HG03097 (cell line): ENCODE measurements at regions not wholly inside any gene's neighbourhood (a gene's known extent, or its start where the extent isn't known, plus 50 kb on each side); places are given as distances from the start of the nearest gene placed in this dataset.

ENCODE experiments used
- ATAC-seq: cut with Tn5 transposase; IDR thresholded peaks from one replicate; pipeline ENCODE4 v1.9.1; 2021; ENCODE audit not compliant: unreplicated experiment, low FRiP score

- no peak for ATAC-seq
Measured at GRCh38 chr9:106575823-106576222, 287.1 kb upstream of the ZNF462 start.

DNA sequence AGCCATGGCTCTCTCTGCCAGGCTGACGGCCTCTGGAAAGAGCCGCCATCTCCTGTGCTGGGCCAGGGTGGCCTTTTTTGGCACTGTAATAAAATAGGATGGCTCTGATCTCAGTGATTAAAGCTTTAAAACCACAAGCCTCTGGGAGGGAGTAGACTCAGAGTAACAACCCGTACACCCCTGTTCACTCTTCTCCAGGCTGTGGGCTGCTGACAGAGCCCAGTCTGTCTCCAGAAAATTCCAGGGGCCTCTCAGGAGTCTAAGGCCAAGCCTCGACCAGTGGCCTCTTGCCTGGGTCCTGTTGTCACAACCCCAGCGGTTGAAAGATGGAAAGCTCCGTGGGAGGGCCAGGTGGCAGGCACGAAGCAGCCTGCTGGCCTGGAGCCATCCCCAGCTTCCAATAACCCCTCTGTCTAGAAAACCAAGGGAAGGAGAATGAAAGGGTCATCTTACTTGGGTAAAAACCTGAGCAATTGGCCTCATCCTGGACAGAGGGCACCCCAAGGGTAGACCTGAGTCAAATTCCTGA, 286.7 kb upstream of the ZNF462 start:
- no peak for ATAC-seq

DNA sequence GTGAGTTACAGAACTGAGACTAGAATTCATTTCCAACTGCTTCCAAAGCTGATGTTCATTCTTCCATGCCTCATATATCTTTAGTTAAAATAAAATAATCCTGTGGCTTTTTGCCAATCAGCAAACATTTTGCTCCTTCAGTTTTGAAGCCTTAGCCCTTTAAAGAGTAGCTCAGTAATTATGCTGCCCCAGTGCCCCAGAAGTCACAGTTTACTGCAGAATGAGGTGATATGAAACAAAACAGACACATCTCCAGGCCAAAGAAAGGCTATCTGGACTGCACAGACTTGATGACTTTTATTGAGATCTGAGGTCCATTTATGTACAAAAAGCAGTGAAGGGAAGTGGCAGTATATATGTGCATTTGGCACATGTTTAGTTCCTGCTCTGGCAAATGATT, 285.8 kb upstream of the ZNF462 start:
- ATAC-seq = no peak

DNA sequence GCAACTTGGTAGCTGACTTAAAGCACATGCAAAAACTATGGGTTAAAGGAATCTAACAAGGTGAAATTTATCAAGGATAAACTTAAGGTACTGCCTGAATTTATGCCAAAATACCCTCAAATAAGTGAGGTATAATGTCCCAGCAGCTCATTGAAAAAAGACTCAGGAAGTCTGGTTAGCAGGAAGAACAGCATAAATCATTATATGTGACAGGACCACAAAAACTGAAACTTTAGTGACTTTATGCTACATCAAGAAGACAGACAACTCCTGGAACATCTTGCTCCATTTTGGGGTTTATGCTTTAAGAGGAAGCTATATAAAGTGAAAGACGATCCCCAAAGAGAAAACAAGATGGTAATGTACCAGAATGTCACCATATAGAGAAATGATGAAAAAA, 282.4 kb upstream of the ZNF462 start:
- no peak for ATAC-seq

GRCh38 chr9:106581973-106582372, 281.0 kb upstream of the ZNF462 start:
- ATAC-seq = no peak

DNA sequence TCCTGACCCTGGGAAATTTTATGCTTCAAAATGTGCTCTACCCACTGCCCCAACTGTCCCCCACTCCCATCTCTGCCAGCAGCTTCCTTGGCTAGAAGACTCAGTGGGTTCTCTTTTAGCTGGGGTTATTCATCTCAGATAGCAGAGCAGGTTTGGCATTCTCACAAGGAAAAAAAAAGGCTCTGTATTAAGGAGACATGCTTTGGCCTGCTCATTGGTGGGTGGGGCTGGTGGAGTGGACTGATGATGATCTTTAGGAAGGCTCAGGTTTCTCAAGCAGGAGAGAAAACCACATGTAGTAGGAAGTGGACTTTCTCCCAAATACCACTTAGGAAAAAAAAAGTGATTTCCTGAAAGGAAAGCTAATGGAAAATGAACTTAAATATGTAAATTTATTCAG, 279.2 kb upstream of the ZNF462 start:
- no peak for ATAC-seq

- no peak for ATAC-seq
Measured at GRCh38 chr9:106587042-106587441, 275.9 kb upstream of the ZNF462 start.

DNA sequence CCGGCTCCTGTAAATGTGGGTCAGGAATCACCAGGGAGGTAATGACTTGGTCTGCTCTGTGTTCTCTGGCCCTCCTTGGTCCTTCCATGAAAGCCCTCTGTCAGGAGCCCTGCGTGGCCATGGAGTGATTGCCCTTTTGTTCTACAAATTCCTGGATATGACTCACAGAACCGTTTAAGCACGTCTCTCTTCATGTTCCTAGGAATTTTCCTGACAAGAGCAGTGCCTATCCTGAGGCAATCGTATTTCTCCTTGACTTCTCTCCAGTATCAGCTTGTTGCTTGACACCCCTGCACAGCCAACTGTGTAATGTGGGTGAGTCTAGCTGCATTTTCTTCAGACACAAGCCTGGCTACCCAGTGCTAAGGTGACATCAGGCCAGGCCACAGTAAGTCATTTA, 274.3 kb upstream of the ZNF462 start:
- ATAC-seq = no peak

- no peak for ATAC-seq
Measured at GRCh38 chr9:106590759-106591505, 272.0 kb upstream of the ZNF462 start.

DNA sequence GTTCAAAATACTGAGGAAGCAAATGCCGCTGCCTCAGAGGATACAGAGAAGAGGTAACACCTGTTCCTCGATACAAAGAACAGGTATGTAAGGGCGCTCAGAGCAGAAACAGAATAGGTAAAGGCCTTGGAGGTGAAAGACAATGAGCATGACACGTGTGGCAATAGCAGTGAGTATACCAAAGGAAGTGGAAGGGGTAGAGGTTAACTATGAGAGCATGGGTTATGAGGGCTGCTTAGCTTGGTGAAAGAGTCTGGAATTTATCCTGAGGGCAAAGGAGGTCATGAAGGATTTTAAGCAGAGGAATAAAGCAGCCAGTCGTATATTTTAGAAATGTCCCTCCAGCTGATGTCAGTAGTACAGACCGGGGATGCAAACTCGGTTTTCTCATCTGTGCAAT, 269.8 kb upstream of the ZNF462 start:
- ATAC-seq = no peak

DNA sequence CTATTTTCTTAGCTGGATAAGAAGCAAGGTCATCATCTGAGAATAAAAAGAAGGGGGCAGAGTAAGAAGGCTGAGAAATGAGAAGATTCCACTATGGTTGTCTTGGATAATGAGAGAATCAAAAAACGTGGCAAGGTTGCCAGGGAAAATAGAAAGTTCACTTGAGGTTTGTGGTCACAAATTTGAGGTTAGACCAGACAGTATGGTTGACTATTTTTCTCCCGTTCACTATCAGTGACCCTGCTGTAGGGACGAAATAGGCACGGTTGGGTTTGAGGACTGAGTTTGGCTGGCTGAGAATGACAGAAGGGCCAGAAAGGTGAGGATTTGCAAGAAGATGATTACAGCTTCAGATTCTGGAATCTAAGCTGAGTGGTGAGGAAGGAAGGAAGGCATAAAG, 266.0 kb upstream of the ZNF462 start:
- no peak for ATAC-seq

DNA sequence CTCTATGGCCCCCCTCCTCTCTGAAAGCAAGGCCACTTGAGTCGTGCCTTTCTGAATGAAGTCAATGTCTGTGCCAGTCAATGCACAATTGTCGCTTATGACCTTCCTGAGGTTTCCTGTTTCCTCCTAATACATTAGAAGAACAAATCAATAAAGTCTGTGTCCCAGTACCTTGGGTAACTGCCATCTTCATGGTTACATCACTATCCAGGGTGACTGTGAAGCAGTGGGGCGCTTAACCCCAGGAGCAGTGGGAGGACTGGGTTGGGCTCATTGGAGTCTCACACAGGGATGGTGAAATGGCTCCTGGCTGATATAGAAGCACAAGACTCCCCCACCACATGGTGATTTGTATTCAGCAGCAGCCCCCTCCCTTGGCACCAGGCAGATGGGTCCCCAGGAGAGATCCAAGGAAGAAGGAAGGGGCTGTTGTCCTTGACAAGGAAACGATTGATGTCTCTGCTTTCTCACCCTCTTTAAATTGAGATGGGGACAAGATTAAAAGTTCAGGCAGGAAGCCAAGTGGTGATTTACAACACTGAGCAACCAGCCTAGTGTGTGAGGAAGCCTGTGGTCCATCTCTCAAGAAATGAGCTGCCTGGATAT, 261.9 kb upstream of the ZNF462 start:
- no peak for ATAC-seq

DNA sequence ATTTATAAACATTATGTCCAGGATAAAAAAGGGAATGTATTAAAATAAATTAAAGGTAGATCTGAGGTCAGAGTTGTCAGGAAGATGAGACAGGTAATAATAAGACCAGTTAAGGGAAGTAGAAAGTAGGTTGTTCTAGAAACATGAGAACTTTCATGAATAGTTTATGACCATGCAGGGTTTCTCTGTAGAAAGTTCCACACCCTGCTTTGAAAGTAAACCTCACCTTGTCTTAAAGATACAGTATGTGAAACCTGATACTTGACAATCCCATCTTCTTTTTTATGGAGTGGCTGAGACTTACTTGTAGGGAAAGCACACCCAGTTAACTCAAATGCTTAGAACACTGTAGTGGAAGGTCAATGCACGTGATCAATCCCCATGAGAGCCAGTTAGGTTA, 260.6 kb upstream of the ZNF462 start:
- ATAC-seq = no peak

- ATAC-seq = no peak
Measured at GRCh38 chr9:106613250-106613737, 249.7 kb upstream of the ZNF462 start.

GRCh38 chr9:106615118-106615889, 247.7 kb upstream of the ZNF462 start:
- ATAC-seq = no peak

DNA sequence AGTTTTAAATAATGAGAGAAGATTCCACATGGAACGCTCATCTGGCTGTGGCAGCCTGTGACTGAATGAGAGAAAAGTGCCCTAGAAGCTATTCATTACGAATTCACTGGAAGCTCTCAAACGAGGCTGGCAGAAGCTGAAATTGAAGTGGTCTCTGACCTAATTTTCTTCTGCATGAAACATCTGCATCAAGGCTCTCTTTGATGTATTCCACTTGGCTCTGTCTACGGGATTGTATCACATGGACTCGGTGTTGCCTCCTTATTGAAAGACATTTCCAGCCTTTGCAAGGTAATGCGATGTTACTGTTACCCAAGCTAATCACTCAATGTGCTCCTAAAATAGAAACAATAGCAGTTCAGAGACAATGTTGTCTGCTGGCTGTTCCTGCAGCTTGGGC, 246.9 kb upstream of the ZNF462 start:
- no peak for ATAC-seq

- no peak for ATAC-seq
Measured at GRCh38 chr9:106616851-106617345, 246.1 kb upstream of the ZNF462 start.

- ATAC-seq = no peak
Measured at GRCh38 chr9:106619211-106619610, 243.8 kb upstream of the ZNF462 start.

GRCh38 chr9:106620081-106620480, 242.9 kb upstream of the ZNF462 start:
- no peak for ATAC-seq

DNA sequence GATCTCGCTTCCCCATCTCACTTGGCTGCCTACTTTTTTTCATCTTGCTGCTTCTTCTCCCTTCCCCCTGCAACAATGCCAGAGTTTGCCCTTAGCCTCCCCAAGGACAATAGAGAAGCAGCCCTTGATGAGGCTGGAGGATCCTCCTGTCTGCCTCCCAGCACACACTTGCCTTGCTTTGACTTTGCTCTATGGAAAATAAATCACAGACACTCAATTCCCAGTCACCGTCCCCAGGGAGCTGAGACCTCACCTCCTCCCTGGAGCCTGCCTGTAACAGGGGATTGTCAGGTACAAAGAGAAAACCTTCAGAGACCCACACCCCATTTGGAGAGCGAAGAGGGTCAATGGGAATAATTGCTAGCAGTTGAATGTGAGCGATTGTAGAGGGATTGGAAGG, 242.1 kb upstream of the ZNF462 start:
- ATAC-seq = no peak
